K562 (cell line): ENCODE measurements at regions not wholly inside any gene's neighbourhood (a gene's known extent, or its start where the extent isn't known, plus 50 kb on each side); places are given as distances from the start of the nearest gene placed in this dataset.

Experiments
- ATAC-seq: fragments of 200-7000 bp; cut with Tn5 transposase; 3 replicates; pipeline ENCODE4 v1.9.1; 2020; ENCODE audit warnings: moderate library complexity
- BruUV-seq: library from RNA; stranded (reverse); fragments of 400-500 nt; replicated peaks from 2 replicates; lab custom pipeline; 2021; lab: Mats Ljungman, UMichigan
- CTCF ChIA-PET: fragments of 300-600 bp; formaldehyde crosslinking; extraction: SDS; loops from one replicate; lab custom pipeline; 2021; ENCODE audit warnings: low intra/inter-chr PET ratio; lab: Yijun Ruan, JAX
- POLR2A ChIA-PET: fragments of 300-600, 350-650 bp; sonication (Branson Sonifier 250); formaldehyde crosslinking; extraction: SDS; loops from one replicate; lab custom pipeline; 2021; ENCODE audit warnings: antibody characterized with exemption, inconsistent platforms; lab: Yijun Ruan, JAX
- DNase-seq, 4 experiments: peaks; one replicate each; pipeline versions ENCODE4 v3.0.0 to v3.0.0-alpha.2; 2011 to 2018; ENCODE audit warnings: low spot score in 3 of 4, mixed read lengths in 3 of 4; ENCODE audit errors: extremely low read depth in 1 of 4
- FAIRE-seq: peaks from 2 replicates; lab custom pipeline; 2011; peaks lifted over from hg19 to GRCh38; lab: Jason Lieb, UNC
- H2AFZ ChIP-seq: 2 replicates; pipeline ENCODE4 v1.6.0; 2011; ENCODE audit warnings: low read depth, low read length, control low read depth, inconsistent platforms
- H3K27ac ChIP-seq: fragments of 200-600 bp; 3 replicates; pipeline ENCODE4 v1.8.0; 2011; ENCODE audit warnings: low read depth, mild to moderate bottlenecking, control low read depth, inconsistent platforms, low read length, moderate library complexity, mixed read lengths; ENCODE audit errors: extremely low read depth
- H3K27me3 ChIP-seq, 2 experiments: fragments of 300-600 bp in 1 of 2; 2 replicates in 1 of 2; 3 replicates in 1 of 2; pipeline versions ENCODE4 v1.6.0 to v1.8.0; 2011; ENCODE audit warnings: inconsistent platforms in 2 of 2, low read length in 2 of 2, mild to moderate bottlenecking in 1 of 2, mixed read lengths in 1 of 2, moderate library complexity in 1 of 2; ENCODE audit not compliant: control insufficient read depth in 2 of 2, insufficient read depth in 2 of 2
- H3K36me3 ChIP-seq: fragments of 300-600 bp; 3 replicates; pipeline ENCODE4 v1.8.0; 2011; ENCODE audit warnings: mild to moderate bottlenecking, low read length, inconsistent platforms; ENCODE audit not compliant: control insufficient read depth, insufficient read depth
- H3K4me1 ChIP-seq, 2 experiments: fragments of 200-600 bp in 1 of 2; replicated peaks in 1 of 2; 2 replicates in 1 of 2; 3 replicates in 1 of 2; pipeline versions ENCODE4 v1.5.1 to v1.8.0; 2011; ENCODE audit warnings: inconsistent platforms in 2 of 2, low read length in 2 of 2, mild to moderate bottlenecking in 1 of 2, mixed read lengths in 1 of 2, moderate library complexity in 1 of 2; ENCODE audit not compliant: control insufficient read depth in 2 of 2, insufficient read depth in 2 of 2
- H3K4me2 ChIP-seq: 2 replicates; pipeline ENCODE4 v1.6.1; 2011; ENCODE audit warnings: low read length, control low read depth, inconsistent platforms, mixed read lengths; ENCODE audit not compliant: insufficient read depth
- H3K4me3 ChIP-seq: fragments of 200-600 bp; sonication (generic), shearing (Covaris generic); 2 replicates; pipeline ENCODE4 v1.5.1; 2016; ENCODE audit warnings: control low read depth, inconsistent platforms
- H3K79me2 ChIP-seq: fragments of 200-600 bp; 3 replicates; pipeline ENCODE4 v1.8.0; 2011; ENCODE audit warnings: low read length, inconsistent platforms; ENCODE audit not compliant: control insufficient read depth, insufficient read depth
- H3K9ac ChIP-seq, 2 experiments: 2 replicates each; pipeline versions ENCODE4 v1.6.0 to v1.6.1; 2011; ENCODE audit warnings: low read depth in 2 of 2, low read length in 2 of 2, control low read depth in 1 of 2, inconsistent platforms in 1 of 2, mild to moderate bottlenecking in 1 of 2, mixed read lengths in 1 of 2; ENCODE audit not compliant: insufficient read depth in 1 of 2
- H3K9me1 ChIP-seq: one replicate; pipeline ENCODE4 v1.6.0; 2011; ENCODE audit warnings: inconsistent platforms, mild to moderate bottlenecking, low read length, moderate library complexity; ENCODE audit not compliant: control insufficient read depth, insufficient read depth
- H3K9me3 ChIP-seq: replicated peaks from 2 replicates; pipeline ENCODE4 v1.5.1; 2011; ENCODE audit warnings: low read depth, low read length, inconsistent platforms; ENCODE audit not compliant: control insufficient read depth, insufficient read depth
- H4K20me1 ChIP-seq: replicated peaks from 2 replicates; pipeline ENCODE4 v1.6.1; 2011; ENCODE audit warnings: low read length, inconsistent platforms, mixed read lengths; ENCODE audit not compliant: control insufficient read depth, insufficient read depth
- ETS2 ChIP-seq: IDR thresholded peaks from 2 replicates; pipeline ENCODE4 v1.6.1; 2016; ENCODE audit warnings: borderline replicate concordance, missing genetic modification characterization, mild to moderate bottlenecking, moderate library complexity, missing compliant biosample characterization; ENCODE audit not compliant: poor library complexity, severe bottlenecking
- EZH2 ChIP-seq: IDR thresholded peaks from 2 replicates; pipeline ENCODE4 v1.6.1; 2012; ENCODE audit warnings: low read depth, mild to moderate bottlenecking, inconsistent platforms, low read length, borderline replicate concordance
- NFE2L1 ChIP-seq: fragments of 450-650 bp; IDR thresholded peaks from 2 replicates; pipeline ENCODE4 v1.6.1; 2016; ENCODE audit warnings: missing genetic modification characterization, low read depth, mild to moderate bottlenecking, missing compliant biosample characterization, moderate library complexity, borderline replicate concordance
- NFYB ChIP-seq: IDR thresholded peaks from 2 replicates; pipeline ENCODE4 v1.6.1; 2011; ENCODE audit warnings: mild to moderate bottlenecking, moderate library complexity; ENCODE audit not compliant: insufficient read length; ENCODE audit errors: extremely low read depth
- RFX7 ChIP-seq: fragments of 250-450 bp; sonication (Bioruptor Pico); IDR thresholded peaks from 2 replicates; pipeline ENCODE4 v1.5.1; 2021; ENCODE audit warnings: mild to moderate bottlenecking
- TCF3 ChIP-seq: sonication (generic); formaldehyde crosslinking; IDR thresholded peaks from 2 replicates; pipeline ENCODE4 v1.4.0; 2020; ENCODE audit warnings: mild to moderate bottlenecking, missing genetic modification reagents
- TCF7L2 ChIP-seq: fragments of 150-350 bp; IDR thresholded peaks from 2 replicates; pipeline ENCODE4 v1.6.1; 2016; ENCODE audit warnings: low read depth, mild to moderate bottlenecking, low read length, moderate library complexity
- ZKSCAN8 ChIP-seq: fragments of 200-800 bp; sonication (Bioruptor generic); IDR thresholded peaks from 2 replicates; pipeline ENCODE4 v1.6.1; 2016; ENCODE audit warnings: missing genetic modification characterization, missing compliant biosample characterization
- ZNF184 ChIP-seq: sonication (generic); formaldehyde crosslinking; IDR thresholded peaks from 2 replicates; pipeline ENCODE4 v1.5.0; 2020; ENCODE audit warnings: missing genetic modification reagents
- ZNF324 ChIP-seq: fragments of 250-450 bp; sonication (Bioruptor Pico); IDR thresholded peaks from 2 replicates; pipeline ENCODE4 v1.4.0; 2020; ENCODE audit warnings: mild to moderate bottlenecking
- ZNF75A ChIP-seq: fragments of 450-650 bp; formaldehyde crosslinking; IDR thresholded peaks from 2 replicates; pipeline ENCODE4 v1.4.0; 2020; ENCODE audit warnings: mild to moderate bottlenecking
- WGBS: fragments of 100-300 bp; shearing (Covaris generic); methylation state at CpG from one replicate; pipeline ENCODE4 v1.1.6; 2016; ENCODE audit warnings: low coverage, mixed read lengths; ENCODE audit not compliant: insufficient coverage; ENCODE audit errors: missing lambda C conversion rate; 5-methylcytosine and 5-hydroxymethylcytosine counted together
- in situ Hi-C: fragments of 300-500 bp; cut with MboI; formaldehyde crosslinking; loops from 4 replicates; pipeline ENCODE4 v1.15.0; 2018; ENCODE audit warnings: inconsistent platforms, mixed read lengths
- intact Hi-C: fragments of 100-400 bp; cut with micrococcal nuclease; formaldehyde crosslinking; loops from 2 replicates; pipeline ENCODE4 v1.14.2; 2022
- TF ChIP-seq, protein P1 (sequence below): fragments of 250-450 bp; sonication (Bioruptor Pico); IDR thresholded peaks from 2 replicates; pipeline ENCODE4 v1.8.0; 2021; ENCODE audit warnings: moderate library complexity, mild to moderate bottlenecking, inconsistent platforms
- TF ChIP-seq, protein P2 (sequence below): sonication (generic); formaldehyde crosslinking; IDR thresholded peaks from 2 replicates; pipeline ENCODE4 v1.8.0; 2022; ENCODE audit warnings: mild to moderate bottlenecking, missing genetic modification reagents
- TF ChIP-seq, protein P3 (sequence below): IDR thresholded peaks from 2 replicates; pipeline ENCODE4 v1.6.1; 2014; ENCODE audit warnings: antibody characterized with exemption

DNA sequence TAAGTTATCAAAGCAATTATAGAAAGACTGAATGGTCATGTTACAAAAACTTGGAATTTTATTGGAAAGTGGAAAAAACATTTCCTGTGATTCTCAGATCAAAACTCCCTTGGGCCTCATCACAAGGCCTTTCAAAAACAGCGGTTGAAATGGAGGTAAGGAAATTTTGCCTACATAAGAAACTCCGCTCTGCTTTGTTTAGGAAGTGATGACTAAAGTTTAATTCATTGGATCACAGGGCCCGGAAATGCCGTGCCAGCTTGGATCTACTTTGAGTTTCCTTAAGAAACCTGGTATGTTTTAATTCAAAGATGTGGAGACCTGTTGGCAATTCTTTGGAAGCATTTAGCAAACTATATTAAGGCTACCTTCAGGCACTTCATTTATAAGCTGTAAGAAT lies 143.9 kb upstream of the MME start:
- no peaks in the 10 kb centered on the region for H3K36me3 ChIP-seq
- no peak for ATAC-seq
- intact Hi-C loops (no loop called here), in situ Hi-C loops (no loop called here)
- TF ChIP-seq TCF7L2 (no peak), ZNF184 (CRISPR knock-in tag) (no peak), ETS2 (tag) (no peak), ZNF75A (no peak)
- TF ChIP-seq, protein P1, sequence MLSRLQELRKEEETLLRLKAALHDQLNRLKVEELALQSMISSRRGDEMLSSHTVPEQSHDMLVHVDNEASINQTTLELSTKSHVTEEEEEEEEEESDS (CRISPR knock-in tag) = no peak
- ChIA-PET POLR2A (interaction anchor here (0.6 kb wide), 1 partner anchor 915 kb away, joined by 3 read pairs; no protein-coding TSS in a partner anchor), CTCF (no interaction called here)
- no peaks in the 10 kb centered on the region for H3K79me2 ChIP-seq
- no peak overlapping the region for H3K27ac ChIP-seq
- H3K4me3 ChIP-seq = no peak overlapping the region
- no peaks in the 10 kb centered on the region; a peak in 1 of 5 replicates for H3K27me3 ChIP-seq
- WGBS = 38% methylated on average over 4 of the region's 4 CpGs
- BruUV-seq = no TSS peak
- no peaks in the 10 kb centered on the region for H4K20me1 ChIP-seq
- H3K9me3 ChIP-seq = peaks cover 2% of the 10 kb centered on the region
- H2AFZ ChIP-seq = no peak overlapping the region
- FAIRE-seq = no peak
- H3K4me2 ChIP-seq = no peak overlapping the region
- DNase-seq = no peak
- H3K4me1 ChIP-seq = no peaks in the 10 kb centered on the region
- no peak overlapping the region for H3K9ac ChIP-seq
- no peaks in the 10 kb centered on the region for H3K9me1 ChIP-seq

DNA sequence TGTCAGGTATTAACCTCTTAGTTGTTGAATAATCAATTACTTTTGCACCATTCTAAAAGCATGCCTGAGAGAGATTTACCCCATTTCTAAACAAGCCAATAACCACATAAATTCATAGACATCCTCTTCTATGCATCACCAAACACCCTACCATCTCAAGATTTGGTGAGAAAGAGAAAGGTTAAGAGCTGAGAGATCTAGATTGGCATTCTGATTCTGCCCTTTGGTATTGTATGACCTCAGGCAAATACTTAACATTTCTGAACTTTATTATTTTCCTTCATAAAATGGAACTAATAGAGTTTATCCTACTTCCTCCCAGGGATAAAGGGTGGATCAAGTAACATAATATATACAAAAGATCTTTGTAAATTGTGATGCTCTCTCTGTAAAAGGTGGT lies 146.5 kb upstream of the MME start:
- ATAC-seq = no peak
- TF ChIP-seq NFE2L1 (tag) (no peak), TCF3 (CRISPR knock-in tag) (no peak), RFX7 (no peak), EZH2 (no peak), NFYB (no peak), ZNF324 (CRISPR knock-in tag) (no peak), ZKSCAN8 (no peak)
- TF ChIP-seq, protein P2, sequence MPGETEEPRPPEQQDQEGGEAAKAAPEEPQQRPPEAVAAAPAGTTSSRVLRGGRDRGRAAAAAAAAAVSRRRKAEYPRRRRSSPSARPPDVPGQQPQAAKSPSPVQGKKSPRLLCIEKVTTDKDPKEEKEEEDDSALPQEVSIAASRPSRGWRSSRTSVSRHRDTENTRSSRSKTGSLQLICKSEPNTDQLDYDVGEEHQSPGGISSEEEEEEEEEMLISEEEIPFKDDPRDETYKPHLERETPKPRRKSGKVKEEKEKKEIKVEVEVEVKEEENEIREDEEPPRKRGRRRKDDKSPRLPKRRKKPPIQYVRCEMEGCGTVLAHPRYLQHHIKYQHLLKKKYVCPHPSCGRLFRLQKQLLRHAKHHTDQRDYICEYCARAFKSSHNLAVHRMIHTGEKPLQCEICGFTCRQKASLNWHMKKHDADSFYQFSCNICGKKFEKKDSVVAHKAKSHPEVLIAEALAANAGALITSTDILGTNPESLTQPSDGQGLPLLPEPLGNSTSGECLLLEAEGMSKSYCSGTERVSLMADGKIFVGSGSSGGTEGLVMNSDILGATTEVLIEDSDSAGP (CRISPR knock-in tag) = no peak
- TF ChIP-seq, protein P3, sequence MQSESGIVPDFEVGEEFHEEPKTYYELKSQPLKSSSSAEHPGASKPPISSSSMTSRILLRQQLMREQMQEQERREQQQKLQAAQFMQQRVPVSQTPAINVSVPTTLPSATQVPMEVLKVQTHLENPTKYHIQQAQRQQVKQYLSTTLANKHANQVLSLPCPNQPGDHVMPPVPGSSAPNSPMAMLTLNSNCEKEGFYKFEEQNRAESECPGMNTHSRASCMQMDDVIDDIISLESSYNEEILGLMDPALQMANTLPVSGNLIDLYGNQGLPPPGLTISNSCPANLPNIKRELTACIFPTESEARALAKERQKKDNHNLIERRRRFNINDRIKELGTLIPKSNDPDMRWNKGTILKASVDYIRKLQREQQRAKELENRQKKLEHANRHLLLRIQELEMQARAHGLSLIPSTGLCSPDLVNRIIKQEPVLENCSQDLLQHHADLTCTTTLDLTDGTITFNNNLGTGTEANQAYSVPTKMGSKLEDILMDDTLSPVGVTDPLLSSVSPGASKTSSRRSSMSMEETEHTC = no peak

More for the DNA sequence above, 146.5 kb upstream of the MME start:
- Histone ChIP-seq H3K27ac (no peak overlapping the region), H3K4me3 (no peak overlapping the region), H3K9me3 (no peaks in the 10 kb centered on the region), H3K36me3 (no peaks in the 10 kb centered on the region), H3K4me2 (no peak overlapping the region), H3K27me3 (no peaks in the 10 kb centered on the region; a peak in 1 of 5 replicates), H2AFZ (no peak overlapping the region), H3K9ac (no peak overlapping the region), H4K20me1 (no peaks in the 10 kb centered on the region), H3K4me1 (no peaks in the 10 kb centered on the region), H3K9me1 (no peaks in the 10 kb centered on the region), H3K79me2 (no peaks in the 10 kb centered on the region)
- FAIRE-seq (no peak), DNase-seq (no peak)
- ChIA-PET CTCF (no interaction called here), POLR2A (no interaction called here)
- intact Hi-C loops (no loop called here), in situ Hi-C loops (no loop called here)
- BruUV-seq = no TSS peak
